ENCODE measurements at regions not wholly inside any gene's neighbourhood (a gene's known extent, or its start where the extent isn't known, plus 50 kb on each side); places are given as distances from the start of the nearest gene placed in this dataset.
A peak's percentile ranks its signal among the peaks of the same experiment; 100 is the strongest.

DNA sequence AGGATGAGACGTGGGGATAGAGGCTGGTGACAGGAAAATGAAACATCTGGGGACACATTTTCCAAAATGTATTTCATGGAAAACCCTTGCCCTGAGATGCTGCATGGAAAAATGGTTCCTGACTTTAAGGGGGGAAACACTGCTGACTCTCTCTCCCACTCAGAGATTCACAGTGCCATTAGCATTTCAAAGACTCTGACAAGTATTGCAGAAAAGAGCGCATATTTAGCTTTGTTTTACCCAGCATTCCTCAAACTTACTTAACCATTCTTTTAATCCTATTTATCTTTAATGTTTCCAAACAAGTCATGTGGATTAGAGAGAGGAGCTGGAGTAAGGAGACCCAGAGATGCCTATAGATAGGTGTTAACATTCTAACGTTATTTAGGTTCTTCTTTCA lies 141.8 kb upstream of the DYRK2 start (continued):
- no peak for TF ChIP-seq CSRNP3 (CRISPR knock-in tag; IDR thresholded peaks at IDR 0.05)
- no peak for TF ChIP-seq ZFP3 (CRISPR knock-in tag; IDR thresholded peaks at IDR 0.05)
- no peak for TF ChIP-seq ISL1 (CRISPR knock-in tag; IDR thresholded peaks at IDR 0.05)
- TF ChIP-seq TOX (CRISPR knock-in tag; IDR thresholded peaks at IDR 0.05; ENCODE audit: borderline replicate concordance), result no peak
- no peak for TF ChIP-seq ZC3H10 (CRISPR knock-in tag; IDR thresholded peaks at IDR 0.05)
- TF ChIP-seq CSDC2 (CRISPR knock-in tag; IDR thresholded peaks at IDR 0.05), result no peak
- no peak for TF ChIP-seq ARNTL (CRISPR knock-in tag; IDR thresholded peaks at IDR 0.05; ENCODE audit: borderline replicate concordance, low read depth)
- no peak for TF ChIP-seq RARB (CRISPR knock-in tag; IDR thresholded peaks at IDR 0.05)

DNA sequence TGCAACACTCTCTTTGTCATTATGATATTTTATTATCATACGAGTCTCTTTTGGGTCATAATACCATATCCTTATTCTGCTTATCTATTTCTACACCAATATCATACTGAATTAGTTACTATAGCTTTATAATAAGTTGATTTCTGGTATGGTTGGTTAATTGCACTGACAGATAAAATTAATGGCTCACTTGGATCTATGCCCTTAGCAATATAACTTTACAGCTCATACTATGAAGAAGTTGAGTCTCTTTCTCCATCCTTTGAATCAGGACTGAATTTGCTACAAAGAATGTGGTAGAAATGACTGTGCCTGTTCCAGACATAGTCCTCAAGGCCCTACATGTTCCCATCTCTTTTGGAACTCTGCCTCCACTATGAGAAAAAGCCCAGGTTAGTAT lies 139.7 kb upstream of the DYRK2 start:
- TF ChIP-seq ZFP30 (CRISPR knock-in tag; IDR thresholded peaks at IDR 0.05) (no peak), TOX (CRISPR knock-in tag; IDR thresholded peaks at IDR 0.05; ENCODE audit: borderline replicate concordance) (no peak), ZFP3 (CRISPR knock-in tag; IDR thresholded peaks at IDR 0.05) (no peak), PPARA (CRISPR knock-in tag; IDR thresholded peaks at IDR 0.05; ENCODE audit: borderline replicate concordance) (no peak), ZNF565 (CRISPR knock-in tag; conservative IDR thresholded peaks at IDR 0.05; ENCODE audit: low read depth) (no peak), GLIS3 (CRISPR knock-in tag; IDR thresholded peaks at IDR 0.05) (no peak), OSR1 (CRISPR knock-in tag; IDR thresholded peaks at IDR 0.05) (no peak), SNAI2 (CRISPR knock-in tag; IDR thresholded peaks at IDR 0.05) (no peak), CSDC2 (CRISPR knock-in tag; IDR thresholded peaks at IDR 0.05) (no peak), ARNTL (CRISPR knock-in tag; IDR thresholded peaks at IDR 0.05; ENCODE audit: borderline replicate concordance, low read depth) (no peak), BACH2 (CRISPR knock-in tag; IDR thresholded peaks at IDR 0.05; ENCODE audit: borderline replicate concordance) (no peak), ESRRG (CRISPR knock-in tag; IDR thresholded peaks at IDR 0.05) (no peak)
- TF ChIP-seq, protein P1, sequence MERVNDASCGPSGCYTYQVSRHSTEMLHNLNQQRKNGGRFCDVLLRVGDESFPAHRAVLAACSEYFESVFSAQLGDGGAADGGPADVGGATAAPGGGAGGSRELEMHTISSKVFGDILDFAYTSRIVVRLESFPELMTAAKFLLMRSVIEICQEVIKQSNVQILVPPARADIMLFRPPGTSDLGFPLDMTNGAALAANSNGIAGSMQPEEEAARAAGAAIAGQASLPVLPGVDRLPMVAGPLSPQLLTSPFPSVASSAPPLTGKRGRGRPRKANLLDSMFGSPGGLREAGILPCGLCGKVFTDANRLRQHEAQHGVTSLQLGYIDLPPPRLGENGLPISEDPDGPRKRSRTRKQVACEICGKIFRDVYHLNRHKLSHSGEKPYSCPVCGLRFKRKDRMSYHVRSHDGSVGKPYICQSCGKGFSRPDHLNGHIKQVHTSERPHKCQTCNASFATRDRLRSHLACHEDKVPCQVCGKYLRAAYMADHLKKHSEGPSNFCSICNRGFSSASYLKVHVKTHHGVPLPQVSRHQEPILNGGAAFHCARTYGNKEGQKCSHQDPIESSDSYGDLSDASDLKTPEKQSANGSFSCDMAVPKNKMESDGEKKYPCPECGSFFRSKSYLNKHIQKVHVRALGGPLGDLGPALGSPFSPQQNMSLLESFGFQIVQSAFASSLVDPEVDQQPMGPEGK (CRISPR knock-in tag; IDR thresholded peaks at IDR 0.05; ENCODE audit: borderline replicate concordance), result no peak
- TF ChIP-seq, protein P2, sequence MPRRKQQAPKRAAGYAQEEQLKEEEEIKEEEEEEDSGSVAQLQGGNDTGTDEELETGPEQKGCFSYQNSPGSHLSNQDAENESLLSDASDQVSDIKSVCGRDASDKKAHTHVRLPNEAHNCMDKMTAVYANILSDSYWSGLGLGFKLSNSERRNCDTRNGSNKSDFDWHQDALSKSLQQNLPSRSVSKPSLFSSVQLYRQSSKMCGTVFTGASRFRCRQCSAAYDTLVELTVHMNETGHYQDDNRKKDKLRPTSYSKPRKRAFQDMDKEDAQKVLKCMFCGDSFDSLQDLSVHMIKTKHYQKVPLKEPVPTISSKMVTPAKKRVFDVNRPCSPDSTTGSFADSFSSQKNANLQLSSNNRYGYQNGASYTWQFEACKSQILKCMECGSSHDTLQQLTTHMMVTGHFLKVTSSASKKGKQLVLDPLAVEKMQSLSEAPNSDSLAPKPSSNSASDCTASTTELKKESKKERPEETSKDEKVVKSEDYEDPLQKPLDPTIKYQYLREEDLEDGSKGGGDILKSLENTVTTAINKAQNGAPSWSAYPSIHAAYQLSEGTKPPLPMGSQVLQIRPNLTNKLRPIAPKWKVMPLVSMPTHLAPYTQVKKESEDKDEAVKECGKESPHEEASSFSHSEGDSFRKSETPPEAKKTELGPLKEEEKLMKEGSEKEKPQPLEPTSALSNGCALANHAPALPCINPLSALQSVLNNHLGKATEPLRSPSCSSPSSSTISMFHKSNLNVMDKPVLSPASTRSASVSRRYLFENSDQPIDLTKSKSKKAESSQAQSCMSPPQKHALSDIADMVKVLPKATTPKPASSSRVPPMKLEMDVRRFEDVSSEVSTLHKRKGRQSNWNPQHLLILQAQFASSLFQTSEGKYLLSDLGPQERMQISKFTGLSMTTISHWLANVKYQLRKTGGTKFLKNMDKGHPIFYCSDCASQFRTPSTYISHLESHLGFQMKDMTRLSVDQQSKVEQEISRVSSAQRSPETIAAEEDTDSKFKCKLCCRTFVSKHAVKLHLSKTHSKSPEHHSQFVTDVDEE (CRISPR knock-in tag; IDR thresholded peaks at IDR 0.05), result no peak
- TF ChIP-seq, protein P3, sequence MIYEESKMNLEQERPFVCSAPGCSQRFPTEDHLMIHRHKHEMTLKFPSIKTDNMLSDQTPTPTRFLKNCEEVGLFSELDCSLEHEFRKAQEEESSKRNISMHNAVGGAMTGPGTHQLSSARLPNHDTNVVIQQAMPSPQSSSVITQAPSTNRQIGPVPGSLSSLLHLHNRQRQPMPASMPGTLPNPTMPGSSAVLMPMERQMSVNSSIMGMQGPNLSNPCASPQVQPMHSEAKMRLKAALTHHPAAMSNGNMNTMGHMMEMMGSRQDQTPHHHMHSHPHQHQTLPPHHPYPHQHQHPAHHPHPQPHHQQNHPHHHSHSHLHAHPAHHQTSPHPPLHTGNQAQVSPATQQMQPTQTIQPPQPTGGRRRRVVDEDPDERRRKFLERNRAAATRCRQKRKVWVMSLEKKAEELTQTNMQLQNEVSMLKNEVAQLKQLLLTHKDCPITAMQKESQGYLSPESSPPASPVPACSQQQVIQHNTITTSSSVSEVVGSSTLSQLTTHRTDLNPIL (CRISPR knock-in tag; IDR thresholded peaks at IDR 0.05; ENCODE audit: low read depth), result no peak
- ATAC-seq, result no peak

DNA sequence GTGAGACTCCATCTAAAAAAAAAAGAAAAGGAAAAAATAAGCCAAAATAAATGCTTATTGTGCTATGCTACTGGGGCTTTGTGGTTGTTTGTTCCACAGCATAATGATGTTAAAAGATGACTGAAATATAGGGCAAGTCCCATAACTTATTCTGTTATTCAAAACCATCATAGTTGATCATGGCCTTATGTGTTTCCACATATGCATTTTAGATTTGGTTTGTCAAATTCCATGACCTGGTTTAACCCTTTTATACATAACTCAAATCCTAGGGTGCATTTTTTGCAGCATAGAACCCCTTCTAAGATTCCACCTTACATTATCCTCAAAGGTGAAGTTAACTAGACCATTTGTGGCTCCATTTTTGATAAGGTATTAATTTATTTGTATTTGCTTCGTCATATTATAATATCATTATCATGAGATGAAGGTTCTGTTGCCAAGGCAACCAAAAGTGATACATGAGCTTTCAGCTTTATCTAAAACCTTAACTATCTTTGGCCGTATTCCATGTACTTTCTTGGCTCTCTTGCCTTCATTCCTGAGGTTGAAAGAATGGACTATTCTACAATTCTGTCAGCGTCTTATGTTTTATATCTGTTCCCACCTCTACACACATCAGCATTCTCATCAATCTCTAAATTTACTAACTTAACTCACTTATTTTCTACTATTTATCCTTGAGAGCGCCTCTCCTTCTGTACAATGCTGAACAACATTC lies 138.7 kb upstream of the DYRK2 start:
- peak; percentile 69 for ATAC-seq
- no peak for TF ChIP-seq ZC3H10 (CRISPR knock-in tag; IDR thresholded peaks at IDR 0.05)
- no peak for TF ChIP-seq GLIS3 (CRISPR knock-in tag; IDR thresholded peaks at IDR 0.05)
- TF ChIP-seq PPARA (CRISPR knock-in tag; IDR thresholded peaks at IDR 0.05; ENCODE audit: borderline replicate concordance), result no peak
- no peak for TF ChIP-seq OSR1 (CRISPR knock-in tag; IDR thresholded peaks at IDR 0.05)
- TF ChIP-seq ISL1 (CRISPR knock-in tag; IDR thresholded peaks at IDR 0.05), result peak; percentile 81

DNA sequence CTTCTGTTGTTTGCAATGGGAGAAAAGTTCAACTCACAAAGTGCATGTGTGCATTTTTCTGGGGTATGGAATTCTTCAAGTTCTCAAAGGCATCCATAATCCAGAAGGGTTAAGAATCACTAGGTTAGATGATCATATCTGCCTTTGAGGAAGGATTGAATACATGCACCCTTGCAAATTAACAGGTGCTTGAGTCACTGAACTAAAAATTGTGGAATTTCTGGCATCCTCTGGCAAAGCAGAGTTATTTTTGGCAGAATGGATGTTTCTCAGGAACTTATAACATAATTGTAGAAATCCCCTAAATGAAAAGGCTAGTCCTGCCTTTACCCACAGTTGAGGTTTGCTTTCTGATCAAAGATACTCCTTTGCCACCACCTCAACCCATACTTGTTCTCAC lies 136.5 kb upstream of the DYRK2 start:
- TF ChIP-seq ISL1 (CRISPR knock-in tag; IDR thresholded peaks at IDR 0.05), result peak; percentile 71
- no peak for TF ChIP-seq ARNTL (CRISPR knock-in tag; IDR thresholded peaks at IDR 0.05; ENCODE audit: borderline replicate concordance, low read depth)
- no peak for TF ChIP-seq ZNF8 (CRISPR knock-in tag; IDR thresholded peaks at IDR 0.05)
- TF ChIP-seq, protein P1 (CRISPR knock-in tag; IDR thresholded peaks at IDR 0.05; ENCODE audit: borderline replicate concordance), result no peak
- TF ChIP-seq ZC3H10 (CRISPR knock-in tag; IDR thresholded peaks at IDR 0.05), result no peak
- no peak; the same call in 2 of the 3 replicates for ATAC-seq

Measured in SK-N-SH treated with all-trans-retinoic acid at 6 μM for 48 hours (cell line).